ENCODE measurements at regions not wholly inside any gene's neighbourhood (a gene's known extent, or its start where the extent isn't known, plus 50 kb on each side); places are given as distances from the start of the nearest gene placed in this dataset.
"Not testable (repeated sequence)": the region's sequence is repeated elsewhere in the genome, so short reads cannot be mapped to it uniquely, and the experiment has no call there.

GRCh38 chr21:25531538-25532250, 75.6 kb downstream of the MRPL39 start:
- not testable (repeated sequence) for DNase-seq (ENCODE audit: extremely low read depth in 1 of 11, low read depth in 9 of 11, low spot score in 4 of 11)

- DNase-seq (ENCODE audit: extremely low read depth in 1 of 11, low read depth in 9 of 11, low spot score in 4 of 11), result no peak
These were observed 78.8 kb downstream of the MRPL39 start for GRCh38 chr21:25528515-25528914.

DNA sequence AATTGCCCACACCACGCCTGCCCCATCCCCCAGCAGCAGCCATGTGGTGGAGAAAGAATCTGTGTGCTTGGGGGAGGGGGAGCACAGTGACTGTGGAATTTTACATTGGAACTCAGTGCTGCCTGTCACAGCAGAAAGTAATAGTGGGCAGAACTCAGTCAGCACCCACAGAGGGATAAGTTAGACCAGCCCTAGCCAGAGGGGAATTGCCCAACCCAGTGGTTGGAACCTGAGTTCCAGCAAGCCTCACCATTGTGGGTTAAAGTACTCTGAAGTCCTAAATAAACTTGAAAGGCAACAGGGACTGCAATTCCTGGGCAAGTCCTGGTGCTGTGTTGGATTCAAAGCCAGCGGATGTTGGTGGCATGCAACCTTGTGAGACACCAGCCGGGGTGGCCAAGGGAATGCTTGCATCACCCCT, 88.8 kb downstream of the MRPL39 start:
- DNase-seq (ENCODE audit: extremely low read depth in 1 of 11, low read depth in 9 of 11, low spot score in 4 of 11), result no peak

DNA sequence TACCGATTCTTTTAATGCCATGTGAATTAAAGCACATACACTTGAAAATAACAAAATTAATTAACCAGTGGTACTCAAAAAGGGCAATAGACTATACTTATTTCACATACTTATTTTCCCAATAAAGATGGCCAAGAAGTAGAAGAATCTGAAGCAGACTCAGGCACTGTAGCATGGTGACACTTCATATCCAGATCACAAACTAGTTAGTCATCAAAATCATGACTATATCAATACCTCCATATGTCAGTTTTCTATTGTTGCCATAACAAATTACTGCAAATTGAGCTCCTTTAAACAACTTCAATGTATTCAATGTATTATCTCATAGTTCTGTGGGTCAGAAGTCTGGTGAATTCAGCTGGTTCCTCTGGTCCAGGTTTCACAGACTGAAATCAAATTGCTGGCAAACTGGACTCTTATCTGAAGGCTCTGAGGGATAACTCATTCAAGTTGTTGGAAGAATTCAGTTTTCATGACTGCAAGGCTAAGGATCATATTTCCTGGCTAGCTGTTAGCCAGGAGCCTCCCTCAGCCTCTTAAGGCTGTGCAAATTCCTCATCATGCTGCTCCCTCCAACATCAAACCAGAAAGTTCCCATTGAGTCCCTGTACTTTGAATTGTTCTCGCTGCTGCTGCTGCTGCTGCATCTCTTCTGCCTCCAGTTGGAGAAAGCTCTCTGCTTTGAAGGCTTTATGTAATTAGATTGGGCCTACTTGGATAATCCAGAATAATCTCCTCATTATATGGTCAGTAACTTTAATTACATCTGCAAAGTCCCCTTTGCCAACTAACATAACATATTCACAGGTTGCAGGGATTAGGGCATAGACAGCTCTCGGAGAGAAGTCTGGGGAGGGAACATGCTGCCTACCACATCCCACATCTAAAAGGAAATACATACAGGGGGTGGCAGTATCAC, 91.5 kb downstream of the MRPL39 start:
- DNase-seq (ENCODE audit: extremely low read depth in 1 of 11, low read depth in 9 of 11, low spot score in 4 of 11), result no peak

GRCh38 chr21:25513810-25514209, 93.5 kb downstream of the MRPL39 start:
- DNase-seq (ENCODE audit: extremely low read depth in 1 of 11, low read depth in 9 of 11, low spot score in 4 of 11), result no peak

DNA sequence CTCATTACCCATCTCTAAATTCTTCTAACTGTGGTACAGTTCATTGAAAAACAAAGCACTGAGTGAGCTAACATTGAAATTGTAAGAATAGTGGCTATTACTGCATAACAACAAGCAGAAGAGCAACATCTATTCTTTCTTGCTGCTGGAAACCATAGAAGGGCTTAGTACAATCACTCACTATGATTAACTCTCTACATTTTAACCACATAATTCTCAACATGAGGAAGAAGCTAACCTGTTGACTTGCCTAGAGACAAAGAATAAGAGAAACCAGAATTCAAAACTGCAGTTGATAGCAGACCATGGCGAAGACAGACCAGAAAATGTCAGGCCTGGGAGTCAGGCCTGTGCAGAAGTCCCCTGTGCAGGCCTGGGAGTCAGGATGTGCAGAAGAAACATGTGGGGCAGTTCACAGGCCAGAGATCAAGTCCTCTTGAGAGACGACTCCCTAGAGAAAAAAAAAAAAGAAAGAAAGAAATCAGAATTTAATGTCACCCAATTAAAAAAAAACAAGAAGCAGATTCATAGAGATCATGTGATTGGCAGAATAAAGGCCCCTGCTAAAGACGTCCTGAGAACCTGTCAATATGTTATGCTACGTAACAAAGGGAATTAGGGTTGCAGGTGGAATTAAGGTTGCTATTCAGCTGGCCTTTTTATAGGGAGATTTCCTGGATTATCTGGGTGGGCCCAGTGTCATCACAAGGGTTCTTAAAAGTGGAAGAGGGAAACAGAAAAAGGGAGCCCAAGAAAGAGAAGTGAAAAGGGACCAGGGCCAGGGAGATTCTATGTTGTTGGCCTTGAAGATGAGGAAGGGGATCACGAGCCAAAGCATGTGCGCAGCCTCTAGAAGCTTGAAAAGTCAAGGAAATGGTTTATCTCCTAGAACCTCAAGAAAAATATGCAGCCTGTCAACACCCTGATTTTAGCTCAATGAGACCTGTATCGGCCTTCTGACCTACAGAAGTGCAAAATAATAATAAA, 94.9 kb downstream of the MRPL39 start:
- DNase-seq (ENCODE audit: extremely low read depth in 1 of 11, low read depth in 9 of 11, low spot score in 4 of 11), result no peak

- no peak for DNase-seq (ENCODE audit: extremely low read depth in 1 of 11, low read depth in 9 of 11, low spot score in 4 of 11)
These were observed 97.4 kb downstream of the MRPL39 start for GRCh38 chr21:25509862-25510261.

- no peak for DNase-seq (ENCODE audit: extremely low read depth in 1 of 11, low read depth in 9 of 11, low spot score in 4 of 11)
These were observed 98.9 kb downstream of the MRPL39 start for GRCh38 chr21:25508364-25508763.

- no peak for DNase-seq (ENCODE audit: extremely low read depth in 1 of 11, low read depth in 9 of 11, low spot score in 4 of 11)
These were observed 99.8 kb downstream of the MRPL39 start for GRCh38 chr21:25507522-25507921.

DNA sequence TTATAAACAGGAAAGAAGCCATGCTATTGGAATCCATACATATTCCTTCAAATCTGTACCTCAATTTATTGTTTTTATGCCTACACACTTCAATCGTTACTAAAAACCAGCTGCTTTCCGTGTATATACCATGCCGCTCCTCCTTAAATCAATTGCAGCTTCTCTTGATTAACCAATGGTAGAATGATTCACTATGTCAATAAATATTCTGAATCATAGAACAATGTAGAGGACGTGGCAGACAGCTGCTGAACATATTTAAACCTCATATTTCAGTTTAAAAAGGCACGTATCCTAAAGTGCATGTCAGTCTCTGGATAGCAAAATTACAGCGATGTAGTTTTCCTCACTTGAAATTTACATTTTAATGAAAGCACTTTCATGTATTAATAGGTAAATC, 100.4 kb downstream of the MRPL39 start:
- DNase-seq (ENCODE audit: extremely low read depth in 1 of 11, low read depth in 9 of 11, low spot score in 4 of 11), result no peak

GRCh38 chr21:25506261-25506660, 101.0 kb downstream of the MRPL39 start:
- DNase-seq (ENCODE audit: extremely low read depth in 1 of 11, low read depth in 9 of 11, low spot score in 4 of 11), result no peak

DNA sequence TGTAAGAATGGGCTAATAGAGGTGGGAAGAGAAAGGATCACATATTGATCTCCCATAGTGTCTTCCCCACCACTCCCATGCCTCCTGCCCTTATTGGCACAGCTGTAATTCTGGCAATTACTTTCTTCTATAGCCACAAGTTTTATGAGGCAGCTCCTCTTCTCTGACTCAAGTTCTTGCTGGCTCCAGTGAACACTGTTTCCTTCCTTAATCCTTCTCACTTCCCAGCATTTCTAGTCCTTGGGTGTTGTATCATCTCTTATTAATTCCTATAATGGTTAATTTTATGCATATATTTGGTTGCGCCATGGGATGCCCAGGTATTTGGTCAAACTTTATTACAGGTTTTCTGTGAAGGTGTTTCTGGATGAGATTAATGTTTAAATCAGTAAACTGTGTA, 103.3 kb downstream of the MRPL39 start:
- DNase-seq (ENCODE audit: extremely low read depth in 1 of 11, low read depth in 9 of 11, low spot score in 4 of 11), result no peak

- DNase-seq (ENCODE audit: extremely low read depth in 1 of 11, low read depth in 9 of 11, low spot score in 4 of 11), result no peak
These were observed 105.2 kb downstream of the MRPL39 start for GRCh38 chr21:25501996-25502665.

- no peak for DNase-seq (ENCODE audit: extremely low read depth in 1 of 11, low read depth in 9 of 11, low spot score in 4 of 11)
These were observed 105.8 kb downstream of the MRPL39 start for GRCh38 chr21:25501462-25501861.

DNA sequence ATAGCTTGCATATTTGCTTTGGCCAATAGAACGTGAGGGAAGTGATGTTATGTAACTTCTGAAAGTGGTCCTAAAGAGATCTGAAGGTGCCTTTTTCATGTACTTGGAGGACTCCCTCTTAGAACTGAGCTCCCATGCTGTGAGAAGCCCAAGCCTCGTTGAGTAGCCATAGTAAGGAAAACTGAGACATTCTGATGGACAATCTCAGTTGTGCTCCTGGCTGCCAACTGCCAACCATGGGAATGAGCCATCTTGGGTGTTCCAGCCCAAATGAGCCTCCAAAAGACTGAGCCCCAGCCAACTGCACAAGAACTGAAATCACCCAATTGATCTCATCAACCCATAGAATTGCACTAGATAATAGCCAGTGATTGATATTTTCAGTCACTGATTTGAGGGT, 106.7 kb downstream of the MRPL39 start:
- DNase-seq (ENCODE audit: extremely low read depth in 1 of 11, low read depth in 9 of 11, low spot score in 4 of 11), result no peak

- no peak for DNase-seq (ENCODE audit: extremely low read depth in 1 of 11, low read depth in 9 of 11, low spot score in 4 of 11)
These were observed 110.3 kb downstream of the MRPL39 start for GRCh38 chr21:25496825-25497482.

DNA sequence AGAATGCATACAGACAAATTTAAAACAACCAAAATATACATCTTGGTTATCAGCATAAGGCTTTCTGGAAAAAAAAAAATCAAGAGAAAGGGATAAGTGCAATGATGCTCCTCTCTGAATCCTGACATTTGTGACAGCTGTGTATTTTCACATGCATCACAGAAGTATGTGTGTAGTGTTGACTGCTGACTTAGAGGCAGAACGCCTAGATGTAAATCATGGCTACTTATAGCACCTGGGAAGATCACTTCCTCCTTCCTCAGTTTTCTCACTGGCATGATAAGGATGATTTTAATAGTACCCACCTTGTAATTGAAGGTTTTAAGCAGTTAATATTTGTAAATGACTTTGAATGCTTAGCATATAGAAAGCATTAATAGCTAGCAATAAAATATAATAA, 112.5 kb downstream of the MRPL39 start:
- no peak for DNase-seq (ENCODE audit: extremely low read depth in 1 of 11, low read depth in 9 of 11, low spot score in 4 of 11)

- no peak for DNase-seq (ENCODE audit: extremely low read depth in 1 of 11, low read depth in 9 of 11, low spot score in 4 of 11)
These were observed 113.6 kb downstream of the MRPL39 start for GRCh38 chr21:25493722-25494121.

Data from renal cortex interstitium (tissue), 11 donors.